Cerebellar nuclear complex (tissue), 1 donor: ENCODE measurements at regions not wholly inside any gene's neighbourhood (a gene's known extent, or its start where the extent isn't known, plus 50 kb on each side); places are given as distances from the start of the nearest gene placed in this dataset.

Source experiments
- DNase-seq, 2 experiments: peaks; one replicate each; lab custom pipeline; 2025; lab: John Stamatoyannopoulos, UW

DNA sequence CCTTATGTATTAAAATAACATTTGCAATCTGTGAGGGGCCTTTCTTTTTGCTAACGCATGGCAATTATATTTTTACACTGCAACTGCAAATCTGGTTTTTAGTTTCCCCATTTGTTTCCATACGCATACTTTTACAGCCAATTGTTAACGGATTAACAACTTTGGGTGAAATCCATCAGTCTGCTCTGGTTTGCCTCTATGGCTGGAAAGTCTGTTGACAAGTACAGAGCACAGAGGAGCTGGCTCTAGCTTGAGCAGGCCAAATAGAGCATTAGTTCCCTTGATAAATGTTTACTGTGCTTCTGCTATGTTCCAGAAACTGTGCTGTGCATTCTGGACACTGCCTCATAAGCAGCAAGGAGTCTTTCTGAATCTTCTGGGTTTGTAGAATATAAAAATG, 400.4 kb upstream of the KIF2A start:
- DNase-seq: no peak

GRCh38 chr5:61906820-61907219, 399.2 kb upstream of the KIF2A start:
- no peak for DNase-seq

- DNase-seq: no peak
These were observed 398.0 kb upstream of the KIF2A start for GRCh38 chr5:61907995-61908394.

DNA sequence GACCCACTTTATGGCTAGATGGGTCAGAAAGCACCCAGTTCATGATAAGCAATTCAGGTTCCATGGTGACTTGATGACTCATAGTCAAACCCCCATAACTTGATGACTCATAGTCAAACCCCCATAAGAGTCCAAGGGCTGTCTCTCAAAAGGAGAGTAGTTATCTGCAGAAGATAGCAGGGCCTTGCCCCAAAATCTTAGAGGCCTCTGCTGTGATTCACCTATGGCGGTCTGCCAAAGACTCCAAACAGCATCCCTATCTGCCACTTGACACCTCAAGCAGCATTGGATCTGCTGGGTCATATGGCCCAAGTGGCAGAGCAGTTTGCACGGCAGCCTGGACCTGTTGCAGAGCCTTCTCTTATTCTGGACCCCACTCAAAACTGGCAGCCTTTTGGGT, 395.2 kb upstream of the KIF2A start:
- DNase-seq: no peak

GRCh38 chr5:61912559-61912958, 393.4 kb upstream of the KIF2A start:
- no peak for DNase-seq

GRCh38 chr5:61915646-61916045, 390.4 kb upstream of the KIF2A start:
- DNase-seq: no peak

DNA sequence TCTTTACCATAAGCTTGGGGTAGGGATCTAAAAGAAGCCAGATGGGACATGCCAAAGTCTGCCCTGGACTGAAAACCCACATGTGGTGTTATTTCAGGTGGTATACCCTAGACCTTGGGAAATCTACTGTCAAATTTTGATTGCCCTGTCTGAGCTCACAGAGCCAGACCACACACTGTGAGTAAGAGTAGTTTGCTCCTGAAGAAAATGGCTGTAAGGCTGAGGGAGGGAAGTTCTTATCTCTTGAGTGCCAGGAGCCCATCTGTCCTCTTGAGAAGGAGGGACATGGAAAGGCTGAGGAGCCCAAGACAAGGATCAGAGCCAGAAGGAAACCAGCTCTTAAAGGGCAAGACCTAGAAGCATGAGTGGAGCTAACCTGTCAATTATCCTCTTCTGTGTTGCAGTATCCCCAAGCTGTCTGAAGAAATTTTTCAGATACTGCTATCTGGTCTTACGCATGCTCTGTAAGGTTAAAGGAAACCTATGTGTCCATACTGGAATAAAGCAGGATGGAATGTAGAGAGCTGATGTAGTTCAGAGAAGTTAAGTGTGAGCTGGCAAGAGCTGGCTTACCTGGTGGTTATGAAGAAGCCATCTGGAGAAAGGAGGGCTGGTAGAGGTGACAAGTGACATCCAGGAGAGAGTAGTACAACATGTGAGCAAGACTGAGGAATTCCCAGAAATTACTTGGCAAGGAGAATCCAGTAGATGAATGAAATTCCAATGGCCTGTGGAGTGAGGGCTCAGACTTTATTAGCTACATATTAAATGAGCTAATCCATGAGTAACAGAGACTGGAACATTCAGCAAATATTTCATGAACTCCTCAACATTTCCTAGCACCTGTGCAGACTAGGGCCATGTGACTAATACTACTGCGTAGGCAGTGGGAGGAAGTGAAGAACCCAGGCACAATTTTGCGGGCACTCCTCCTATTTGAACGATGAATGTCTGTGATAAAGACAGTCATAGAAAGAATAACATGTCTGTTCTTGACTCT, 389.1 kb upstream of the KIF2A start:
- DNase-seq: no peak

GRCh38 chr5:61918611-61919010, 387.4 kb upstream of the KIF2A start:
- no peak for DNase-seq

DNA sequence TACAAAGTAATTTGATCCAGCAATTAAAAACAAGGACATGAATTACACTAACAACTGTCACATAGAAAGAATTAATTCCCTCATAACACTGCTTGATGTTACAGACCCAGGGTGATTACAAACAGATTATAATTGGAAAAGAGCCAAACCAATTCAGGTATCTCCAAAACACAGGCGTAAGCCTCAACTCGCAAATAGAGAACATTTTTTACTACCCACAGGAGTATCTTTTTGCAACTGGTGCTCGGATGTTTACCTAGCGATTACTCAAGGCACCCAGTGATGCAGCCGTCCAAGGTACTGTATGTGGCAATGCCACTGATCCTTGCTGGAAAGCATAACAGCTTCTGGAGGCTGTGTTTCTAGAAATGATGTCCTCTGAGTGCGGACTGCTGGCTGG, 386.1 kb upstream of the KIF2A start:
- no peak for DNase-seq

- no peak for DNase-seq
These were observed 381.8 kb upstream of the KIF2A start for GRCh38 chr5:61924251-61924650.

- DNase-seq: no peak
These were observed 379.1 kb upstream of the KIF2A start for GRCh38 chr5:61926911-61927310.

- no peak for DNase-seq
These were observed 374.8 kb upstream of the KIF2A start for GRCh38 chr5:61931236-61931635.

GRCh38 chr5:61933787-61934626, 372.0 kb upstream of the KIF2A start:
- DNase-seq: peak; percentile 34 to 52

DNA sequence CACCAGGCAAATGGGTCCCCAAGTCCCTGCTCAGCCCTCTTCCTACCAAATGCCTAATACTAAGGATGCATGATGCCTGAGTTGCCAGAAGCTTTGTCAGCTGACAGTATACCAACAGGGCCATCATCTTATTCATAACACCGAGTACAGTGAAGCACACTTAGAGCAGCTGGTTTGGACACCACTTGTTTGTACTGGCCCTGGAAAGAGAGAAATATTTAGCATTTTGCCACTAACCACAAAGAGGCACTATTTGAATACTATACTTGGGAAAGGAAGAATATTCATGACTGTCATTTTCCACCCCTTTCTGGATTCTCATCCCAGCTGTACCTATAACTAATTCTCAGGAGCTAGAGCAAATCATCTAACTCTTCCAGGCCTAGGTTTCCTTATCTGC, 364.4 kb upstream of the KIF2A start:
- no peak for DNase-seq

- DNase-seq: no peak
These were observed 363.4 kb upstream of the KIF2A start for GRCh38 chr5:61942462-61943049.

- DNase-seq: no peak
These were observed 362.3 kb upstream of the KIF2A start for GRCh38 chr5:61943713-61944112.

DNA sequence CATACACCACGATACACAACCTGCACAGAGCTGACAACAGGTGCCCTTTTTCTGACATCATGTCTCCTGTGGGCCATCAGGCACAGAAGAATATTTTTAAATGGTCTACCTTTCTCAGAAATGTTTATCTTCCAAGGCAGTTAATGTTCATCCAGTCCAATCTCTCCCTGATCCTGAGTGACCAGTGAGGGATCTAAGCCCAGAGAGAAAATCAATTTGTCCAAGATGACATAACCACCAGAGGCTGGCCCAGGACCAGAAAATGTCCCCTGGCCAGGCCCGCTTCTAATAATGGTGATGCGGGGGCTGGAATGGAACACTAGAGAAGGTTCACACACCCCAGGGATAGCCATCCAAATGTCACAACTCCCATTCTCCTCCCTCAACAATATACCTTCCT, 357.9 kb upstream of the KIF2A start:
- DNase-seq: no peak

DNA sequence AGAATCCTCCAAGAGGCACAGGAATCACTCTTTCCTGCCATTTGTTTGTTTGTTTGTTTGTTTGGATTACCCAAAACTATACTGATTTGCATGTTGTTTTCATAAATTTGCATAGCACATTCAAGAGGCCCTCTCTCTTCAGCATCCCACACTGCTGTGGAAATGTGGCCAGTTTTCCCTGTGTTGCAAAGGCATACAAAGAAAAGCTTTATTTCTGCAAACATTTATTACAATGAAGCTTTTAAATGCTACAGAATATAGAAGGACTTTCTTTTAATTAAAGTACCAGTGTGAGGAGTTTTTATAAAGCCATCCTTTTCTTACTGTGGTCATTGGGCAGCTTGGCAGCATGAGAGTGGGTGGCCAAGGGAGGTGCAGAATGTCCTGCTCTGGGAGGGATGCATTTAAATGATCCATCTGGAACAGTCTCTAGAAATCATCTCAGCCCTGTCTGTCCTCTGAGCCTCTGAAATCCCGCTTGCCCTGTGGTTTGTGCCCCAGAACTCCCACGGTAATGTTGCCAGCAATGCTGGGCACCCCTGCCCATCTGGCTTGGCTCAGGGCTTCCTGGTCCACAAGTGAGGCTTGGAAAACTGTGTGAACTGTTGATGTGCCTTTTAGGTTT, 356.8 kb upstream of the KIF2A start:
- no peak for DNase-seq

DNA sequence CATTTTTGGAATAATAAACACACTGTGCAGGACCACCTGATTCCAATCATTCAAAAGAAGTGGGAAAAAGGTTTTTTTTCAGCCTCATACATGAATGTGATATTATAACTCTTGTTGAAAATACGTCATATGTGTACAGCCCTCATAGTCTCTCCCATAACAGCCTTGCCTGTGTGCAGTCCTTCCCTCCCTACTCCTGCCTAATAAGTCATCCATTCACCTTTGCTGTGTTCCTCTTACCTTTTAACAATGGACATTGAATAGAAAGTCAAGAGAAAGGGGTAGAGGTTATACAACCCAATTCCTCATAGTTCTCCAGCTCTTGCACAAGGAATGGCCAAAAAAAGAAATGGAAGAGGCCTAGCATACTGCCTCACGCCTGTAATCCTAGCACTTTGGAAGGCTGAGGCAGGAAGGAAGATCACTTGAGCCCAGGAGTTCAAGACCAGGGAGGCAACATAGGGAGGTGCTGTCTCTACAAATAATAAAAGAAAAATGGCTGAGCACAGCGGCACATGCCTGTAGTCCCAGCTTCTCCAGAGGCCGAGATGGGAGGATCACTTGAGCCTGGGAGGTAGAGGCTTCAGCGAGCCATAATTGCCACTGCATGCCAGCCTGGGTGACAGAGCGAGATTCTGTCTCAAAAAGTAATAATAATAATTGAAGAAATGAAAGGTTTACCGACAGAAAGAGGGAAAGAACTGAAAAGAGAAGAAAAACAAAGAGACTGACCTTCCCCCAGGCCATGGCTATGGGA, 356.1 kb upstream of the KIF2A start:
- no peak for DNase-seq

DNA sequence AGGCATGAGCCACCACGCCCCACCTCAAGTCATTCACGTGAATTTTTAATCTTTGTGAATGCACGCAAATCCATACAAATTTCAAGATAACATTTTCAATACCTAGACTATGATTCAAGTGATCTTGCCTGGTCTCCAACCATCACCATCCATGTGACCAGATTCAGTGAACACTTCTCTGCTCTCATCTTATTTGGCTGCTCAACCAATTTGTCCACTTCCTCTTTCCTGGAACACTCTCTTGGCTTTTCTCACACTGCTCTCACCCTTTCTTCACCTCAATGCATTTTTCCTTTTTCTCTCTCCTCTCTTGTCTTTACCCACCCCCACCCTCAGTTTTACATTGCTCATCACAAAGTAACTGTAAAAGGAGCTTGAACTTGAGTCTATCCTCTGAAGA, 354.7 kb upstream of the KIF2A start:
- no peak for DNase-seq

DNA sequence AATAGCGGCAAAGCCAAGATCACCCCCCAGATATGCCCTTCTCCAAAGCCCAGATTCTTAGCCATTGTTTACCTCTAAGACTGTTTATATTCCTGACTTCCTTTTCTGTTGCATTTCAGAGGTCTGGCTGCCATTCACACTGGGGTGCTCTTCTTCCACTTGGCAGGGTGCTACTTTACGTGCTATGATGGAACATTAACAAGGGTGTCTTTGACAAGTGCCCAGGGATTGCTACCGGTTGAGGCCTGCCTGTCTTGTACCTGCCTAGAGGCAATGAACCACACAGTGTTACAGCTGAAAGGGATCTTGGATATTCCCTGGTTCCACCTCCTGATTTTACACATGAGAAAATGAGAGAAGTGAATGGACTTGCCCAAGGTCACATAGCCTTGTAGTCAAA, 352.1 kb upstream of the KIF2A start:
- no peak for DNase-seq
